VCaP (cell line): ENCODE measurements at regions not wholly inside any gene's neighbourhood (a gene's known extent, or its start where the extent isn't known, plus 50 kb on each side); places are given as distances from the start of the nearest gene placed in this dataset.

Experiments used
- H3K27ac ChIP-seq: fragments of 450-650 bp; 2 replicates; pipeline ENCODE4 v1.5.1; 2017
- CTCF ChIP-seq: fragments of 450-650 bp; conservative IDR thresholded peaks from 2 replicates; pipeline ENCODE4 v1.5.1; 2017; ENCODE audit warnings: mild to moderate bottlenecking, moderate library complexity

- no peak overlapping the region for H3K27ac ChIP-seq
- no peak for TF ChIP-seq CTCF
Measured at GRCh38 chr9:16135968-16136367, 583.1 kb downstream of the CCDC171 start.

GRCh38 chr9:16136451-16136850 lies 583.6 kb downstream of the CCDC171 start:
- H3K27ac ChIP-seq: no peak overlapping the region
- TF ChIP-seq CTCF: no peak

- no peak for TF ChIP-seq CTCF
- H3K27ac ChIP-seq: no peak overlapping the region
Measured at GRCh38 chr9:16136961-16137360, 584.1 kb downstream of the CCDC171 start.

GRCh38 chr9:16138561-16139491 lies 586.0 kb downstream of the CCDC171 start:
- no peak for TF ChIP-seq CTCF
- no peak overlapping the region for H3K27ac ChIP-seq

GRCh38 chr9:16139774-16140173 lies 586.9 kb downstream of the CCDC171 start:
- TF ChIP-seq CTCF: no peak
- H3K27ac ChIP-seq: no peak overlapping the region

- TF ChIP-seq CTCF: no peak
- H3K27ac ChIP-seq: no peak overlapping the region
Measured at GRCh38 chr9:16143310-16143709, 590.5 kb downstream of the CCDC171 start.

- no peak for TF ChIP-seq CTCF
- no peak overlapping the region for H3K27ac ChIP-seq
Measured at GRCh38 chr9:16143947-16144890, 591.4 kb downstream of the CCDC171 start.
